BE2C (cell line): ENCODE measurements at regions not wholly inside any gene's neighbourhood (a gene's known extent, or its start where the extent isn't known, plus 50 kb on each side); places are given as distances from the start of the nearest gene placed in this dataset.

ENCODE experiments used
- DNase-seq: peaks from one replicate; pipeline ENCODE4 v3.0.0-alpha.2; 2020
- H3K27me3 ChIP-seq: fragments of 250-450 bp; sonication (Bioruptor Pico); 2 replicates; pipeline ENCODE4 v1.5.1; 2020; ENCODE audit warnings: mild to moderate bottlenecking
- H3K36me3 ChIP-seq: fragments of 250-450 bp; sonication (Bioruptor Pico); 2 replicates; pipeline ENCODE4 v1.5.1; 2020; ENCODE audit warnings: mild to moderate bottlenecking
- H3K4me1 ChIP-seq: fragments of 250-450 bp; sonication (Bioruptor Pico); 2 replicates; pipeline ENCODE4 v1.5.1; 2020
- H3K4me3 ChIP-seq: 2 replicates; pipeline ENCODE4 v1.5.1; 2011; ENCODE audit warnings: low read depth, low read length
- H3K9me3 ChIP-seq: fragments of 250-450 bp; sonication (Bioruptor Pico); 2 replicates; pipeline ENCODE4 v1.5.1; 2020
- TF ChIP-seq, protein P1 (sequence below): IDR thresholded peaks from 2 replicates; pipeline ENCODE4 v1.5.1; 2012; ENCODE audit warnings: mild to moderate bottlenecking, low read depth, low read length

DNA sequence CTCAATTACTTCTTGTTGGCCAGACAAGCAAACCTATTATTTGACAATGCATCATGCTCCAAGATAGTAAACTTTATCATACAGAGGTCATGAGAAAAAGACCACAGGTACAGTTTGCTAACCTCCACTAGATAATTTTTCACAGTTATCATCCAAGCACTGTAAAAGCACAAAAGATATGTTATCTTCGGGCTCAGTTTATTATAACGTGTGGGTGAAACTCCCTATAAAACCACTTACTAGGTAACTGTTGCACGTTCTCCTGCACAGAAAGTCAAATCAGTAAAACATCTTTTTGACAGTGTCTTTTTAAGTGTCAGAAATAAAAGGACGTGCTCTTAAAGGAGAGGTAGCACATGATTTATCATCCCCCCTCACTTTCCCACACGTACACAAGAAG is 94.7 kb upstream of the BCL11A start:
- DNase-seq = no peak
- Histone ChIP-seq H3K4me1 (no peaks in the 10 kb centered on the region), H3K9me3 (no peaks in the 10 kb centered on the region), H3K27me3 (no peaks in the 10 kb centered on the region), H3K36me3 (no peaks in the 10 kb centered on the region), H3K4me3 (no peak overlapping the region)
- TF ChIP-seq, protein P1, sequence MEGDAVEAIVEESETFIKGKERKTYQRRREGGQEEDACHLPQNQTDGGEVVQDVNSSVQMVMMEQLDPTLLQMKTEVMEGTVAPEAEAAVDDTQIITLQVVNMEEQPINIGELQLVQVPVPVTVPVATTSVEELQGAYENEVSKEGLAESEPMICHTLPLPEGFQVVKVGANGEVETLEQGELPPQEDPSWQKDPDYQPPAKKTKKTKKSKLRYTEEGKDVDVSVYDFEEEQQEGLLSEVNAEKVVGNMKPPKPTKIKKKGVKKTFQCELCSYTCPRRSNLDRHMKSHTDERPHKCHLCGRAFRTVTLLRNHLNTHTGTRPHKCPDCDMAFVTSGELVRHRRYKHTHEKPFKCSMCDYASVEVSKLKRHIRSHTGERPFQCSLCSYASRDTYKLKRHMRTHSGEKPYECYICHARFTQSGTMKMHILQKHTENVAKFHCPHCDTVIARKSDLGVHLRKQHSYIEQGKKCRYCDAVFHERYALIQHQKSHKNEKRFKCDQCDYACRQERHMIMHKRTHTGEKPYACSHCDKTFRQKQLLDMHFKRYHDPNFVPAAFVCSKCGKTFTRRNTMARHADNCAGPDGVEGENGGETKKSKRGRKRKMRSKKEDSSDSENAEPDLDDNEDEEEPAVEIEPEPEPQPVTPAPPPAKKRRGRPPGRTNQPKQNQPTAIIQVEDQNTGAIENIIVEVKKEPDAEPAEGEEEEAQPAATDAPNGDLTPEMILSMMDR = no peak

DNA sequence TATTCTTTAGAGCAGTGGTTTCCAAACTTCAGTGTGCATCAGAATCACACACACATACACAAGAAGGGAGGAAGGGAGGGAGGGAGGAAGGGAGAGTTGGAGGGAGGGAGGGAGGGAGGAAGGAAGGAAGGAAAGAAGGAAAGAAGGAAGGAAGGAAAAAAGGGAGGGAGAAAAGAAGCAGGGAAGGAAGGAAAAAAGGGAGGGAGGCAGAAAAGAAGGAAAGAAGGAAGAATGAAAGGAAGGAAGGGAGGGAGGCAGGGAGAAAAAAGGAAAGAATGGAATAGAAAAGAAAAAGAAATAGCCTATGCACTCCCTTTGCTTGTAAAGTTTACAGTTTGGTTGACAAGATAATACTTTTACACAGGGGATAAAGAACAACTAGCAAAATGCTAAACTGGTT is 96.3 kb upstream of the BCL11A start:
- no peaks in the 10 kb centered on the region for H3K36me3 ChIP-seq
- no peak for DNase-seq
- H3K4me3 ChIP-seq = no peak overlapping the region
- no peaks in the 10 kb centered on the region for H3K27me3 ChIP-seq
- TF ChIP-seq, protein P1 = no peak
- H3K9me3 ChIP-seq = no peaks in the 10 kb centered on the region
- no peaks in the 10 kb centered on the region for H3K4me1 ChIP-seq

DNA sequence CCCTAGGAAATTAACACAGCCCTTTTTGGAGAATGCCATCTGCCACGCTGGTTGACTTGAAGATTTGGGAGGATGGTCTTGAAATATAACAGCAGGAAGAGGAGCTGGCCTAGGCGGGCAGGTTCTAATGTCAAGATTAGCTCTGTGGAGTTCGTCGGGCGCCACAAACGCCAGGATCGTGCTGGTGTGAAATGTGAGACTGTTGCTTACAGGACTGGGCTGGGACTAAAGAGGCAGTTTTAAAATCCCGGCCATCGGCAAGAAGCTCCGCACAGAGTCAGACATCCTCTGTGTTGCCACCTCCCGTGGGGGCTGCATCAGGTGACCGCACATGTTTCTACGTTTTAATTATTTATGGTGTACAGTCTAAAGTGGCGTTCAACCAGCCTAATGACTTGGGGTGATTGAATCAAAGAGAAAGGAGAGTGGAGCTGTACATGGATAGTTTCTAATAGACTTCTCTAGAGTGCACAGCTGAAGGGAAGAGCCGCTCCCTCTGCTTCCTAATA is 99.4 kb upstream of the BCL11A start:
- Histone ChIP-seq H3K9me3 (no peaks in the 10 kb centered on the region), H3K27me3 (no peaks in the 10 kb centered on the region), H3K36me3 (no peaks in the 10 kb centered on the region), H3K4me3 (no peak overlapping the region), H3K4me1 (no peaks in the 10 kb centered on the region)
- no peak for DNase-seq
- TF ChIP-seq, protein P1 = no peak

DNA sequence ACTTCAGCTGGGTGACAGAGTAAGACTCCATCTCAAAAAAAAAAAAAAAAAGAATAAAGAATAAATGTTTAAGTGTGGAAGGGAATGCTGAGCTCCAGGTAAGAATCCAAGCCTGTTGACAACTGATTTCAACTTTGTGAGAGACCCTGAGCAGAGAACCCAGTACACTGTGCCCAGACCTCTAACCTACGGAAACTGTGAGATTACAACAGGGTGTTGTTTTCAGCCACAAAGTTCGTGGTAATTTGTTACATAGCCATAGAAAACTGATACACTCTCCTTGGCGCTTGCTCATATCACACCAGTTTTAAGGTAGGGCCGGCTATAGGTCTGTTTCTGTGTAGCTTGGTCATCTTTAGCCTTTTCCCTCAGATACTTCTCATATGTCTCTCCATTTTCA is 98.4 kb upstream of the PAPOLG start:
- H3K4me1 ChIP-seq = no peaks in the 10 kb centered on the region
- H3K4me3 ChIP-seq = no peak overlapping the region
- TF ChIP-seq, protein P1 = no peak
- no peaks in the 10 kb centered on the region for H3K27me3 ChIP-seq
- no peak for DNase-seq
- H3K36me3 ChIP-seq = no peaks in the 10 kb centered on the region
- no peaks in the 10 kb centered on the region for H3K9me3 ChIP-seq

DNA sequence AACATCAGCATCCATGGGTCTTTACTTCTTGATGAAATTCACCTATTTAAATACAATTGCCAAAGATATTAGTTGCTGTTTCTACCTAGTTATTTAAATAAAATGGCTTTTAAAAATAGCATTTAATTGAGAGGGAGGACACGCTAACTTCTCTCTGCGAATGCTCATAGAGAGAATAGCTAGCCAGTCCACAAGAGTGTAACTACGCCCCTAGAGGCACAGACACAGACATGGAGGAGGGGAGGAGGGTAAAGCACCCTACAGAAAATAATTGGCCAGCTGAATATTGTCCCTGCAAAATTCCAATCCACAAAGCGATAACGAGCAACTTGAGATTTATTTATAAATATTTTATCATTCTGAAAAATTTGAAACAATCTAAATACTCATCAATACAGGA is 97.0 kb upstream of the PAPOLG start:
- DNase-seq = no peak
- no peaks in the 10 kb centered on the region for H3K9me3 ChIP-seq
- TF ChIP-seq, protein P1 = peak; percentile 35

DNA sequence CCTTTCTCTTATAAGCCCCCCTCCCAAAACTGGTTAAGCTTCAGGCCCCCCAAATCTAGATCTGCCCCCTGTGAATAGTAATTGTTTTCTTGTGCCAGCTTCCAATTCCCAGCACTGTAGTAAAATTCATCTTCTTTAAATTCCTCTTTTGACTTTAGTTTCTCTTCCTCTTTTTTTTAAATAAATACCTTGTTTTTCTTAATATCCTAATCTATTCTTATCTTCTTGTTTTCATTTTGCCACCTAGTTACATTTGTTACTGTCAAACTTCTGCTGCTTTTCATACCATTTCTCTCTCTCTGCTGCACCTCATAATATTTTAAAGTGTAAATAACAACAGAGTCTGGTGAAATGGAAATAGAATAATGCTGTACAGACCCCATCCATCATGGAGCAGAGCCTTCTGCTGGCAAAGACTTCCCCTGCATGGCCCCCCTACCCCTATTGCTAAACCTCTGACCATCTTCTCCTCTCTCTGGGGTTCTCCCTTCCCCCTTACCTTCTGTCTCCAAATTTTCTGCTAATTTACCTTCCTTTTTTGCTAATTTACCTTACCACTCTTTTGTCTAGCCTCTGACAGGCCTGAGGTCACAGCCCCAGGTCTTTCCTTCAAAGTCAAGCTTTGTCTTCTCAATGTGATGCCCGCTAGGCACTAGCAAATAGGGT is 94.9 kb upstream of the PAPOLG start:
- Histone ChIP-seq H3K4me3 (no peak overlapping the region), H3K36me3 (no peaks in the 10 kb centered on the region), H3K27me3 (no peaks in the 10 kb centered on the region), H3K4me1 (no peaks in the 10 kb centered on the region), H3K9me3 (no peaks in the 10 kb centered on the region)
- TF ChIP-seq, protein P1 = no peak
- DNase-seq = no peak

More for the DNA sequence above, 97.0 kb upstream of the PAPOLG start:
- H3K27me3 ChIP-seq = no peaks in the 10 kb centered on the region
- H3K4me1 ChIP-seq = no peaks in the 10 kb centered on the region
- no peak overlapping the region for H3K4me3 ChIP-seq
- no peaks in the 10 kb centered on the region for H3K36me3 ChIP-seq
